Calu3 (cell line): ENCODE measurements at regions not wholly inside any gene's neighbourhood (a gene's known extent, or its start where the extent isn't known, plus 50 kb on each side); places are given as distances from the start of the nearest gene placed in this dataset.

Experiments used
- BruUV-seq: library from RNA; stranded (reverse); fragments of 400-500 nt; replicated peaks from 2 replicates; lab custom pipeline; 2021; lab: Mats Ljungman, UMichigan
- CTCF ChIA-PET: fragments of 300-600 bp; sonication (Branson Sonifier 250); formaldehyde crosslinking; loops from one replicate; lab custom pipeline; 2022; ENCODE audit warnings: antibody characterized with exemption; lab: Charles Lee
- DNase-seq: peaks from one replicate; pipeline ENCODE4 v3.0.0; 2022
- H3K27ac Mint-ChIP-seq: one replicate; pipeline ENCODE4 v1.8.0; 2022; ENCODE audit warnings: mixed read lengths; ENCODE audit not compliant: unreplicated experiment
- H3K27me3 Mint-ChIP-seq: one replicate; pipeline ENCODE4 v1.8.0; 2022; ENCODE audit warnings: mixed read lengths; ENCODE audit not compliant: unreplicated experiment
- H3K36me3 Mint-ChIP-seq: one replicate; pipeline ENCODE4 v1.8.0; 2022; ENCODE audit warnings: mild to moderate bottlenecking, moderate library complexity, mixed read lengths; ENCODE audit not compliant: insufficient read depth, unreplicated experiment
- H3K4me1 Mint-ChIP-seq: one replicate; pipeline ENCODE4 v1.8.0; 2022; ENCODE audit warnings: mild to moderate bottlenecking, low read depth, mixed read lengths; ENCODE audit not compliant: unreplicated experiment
- H3K4me3 Mint-ChIP-seq: one replicate; pipeline ENCODE4 v1.8.0; 2022; ENCODE audit warnings: mild to moderate bottlenecking, low read depth, moderate library complexity, mixed read lengths; ENCODE audit not compliant: unreplicated experiment
- H3K9me3 Mint-ChIP-seq: one replicate; pipeline ENCODE4 v1.8.0; 2022; ENCODE audit warnings: low read depth, mixed read lengths; ENCODE audit not compliant: unreplicated experiment
- CTCF ChIP-seq: fragments of 200-600 bp; IDR thresholded peaks from one replicate; pipeline ENCODE4 v1.8.0; 2022; ENCODE audit warnings: antibody characterized with exemption; ENCODE audit not compliant: unreplicated experiment
- intact Hi-C: fragments of 100-400 bp; cut with micrococcal nuclease; formaldehyde crosslinking; loops from one replicate; pipeline ENCODE4 v1.10.0; 2022; ENCODE audit not compliant: unreplicated experiment

GRCh38 chr1:106646261-106646784 lies 410.2 kb upstream of the PRMT6 start:
- Mint-ChIP-seq H3K27me3 (no peaks in the 10 kb centered on the region), H3K36me3 (no peaks in the 10 kb centered on the region), H3K4me3 (no peak overlapping the region), H3K4me1 (no peaks in the 10 kb centered on the region), H3K27ac (no peak overlapping the region), H3K9me3 (peaks cover 6% of the 10 kb centered on the region)
- no TSS peak for BruUV-seq
- TF ChIP-seq CTCF: no peak
- CTCF ChIA-PET: no interaction called here
- DNase-seq: no peak
- intact Hi-C loops: loop anchor here (10.0 kb wide), 1 partner anchor 228 kb away; no protein-coding TSS in a partner anchor

DNA sequence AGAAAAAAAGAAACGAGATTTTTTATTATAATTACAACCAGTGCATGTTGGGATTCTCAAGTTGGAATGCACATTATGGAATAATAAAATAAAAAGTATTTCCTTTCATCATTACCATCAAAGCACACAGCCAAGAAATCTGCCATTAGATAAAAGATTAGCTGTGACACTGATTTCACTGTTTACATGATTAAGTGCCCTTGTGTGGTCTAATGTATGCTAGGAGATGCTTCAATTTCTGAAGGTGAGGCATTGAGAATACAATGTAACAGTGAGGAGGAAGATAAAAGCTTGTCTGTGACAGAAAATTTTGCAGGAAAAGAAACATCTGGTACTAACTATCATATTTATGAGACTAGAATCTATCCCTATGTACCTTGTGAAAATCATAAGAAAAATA lies 409.7 kb upstream of the PRMT6 start:
- Mint-ChIP-seq H3K9me3 (peaks cover 6% of the 10 kb centered on the region), H3K4me1 (no peaks in the 10 kb centered on the region), H3K4me3 (no peak overlapping the region), H3K27ac (no peak overlapping the region), H3K36me3 (no peaks in the 10 kb centered on the region), H3K27me3 (no peaks in the 10 kb centered on the region)
- CTCF ChIA-PET: no interaction called here
- BruUV-seq: no TSS peak
- no peak for DNase-seq
- TF ChIP-seq CTCF: no peak
- intact Hi-C loops: loop anchor here (10.0 kb wide), 1 partner anchor 228 kb away; no protein-coding TSS in a partner anchor

DNA sequence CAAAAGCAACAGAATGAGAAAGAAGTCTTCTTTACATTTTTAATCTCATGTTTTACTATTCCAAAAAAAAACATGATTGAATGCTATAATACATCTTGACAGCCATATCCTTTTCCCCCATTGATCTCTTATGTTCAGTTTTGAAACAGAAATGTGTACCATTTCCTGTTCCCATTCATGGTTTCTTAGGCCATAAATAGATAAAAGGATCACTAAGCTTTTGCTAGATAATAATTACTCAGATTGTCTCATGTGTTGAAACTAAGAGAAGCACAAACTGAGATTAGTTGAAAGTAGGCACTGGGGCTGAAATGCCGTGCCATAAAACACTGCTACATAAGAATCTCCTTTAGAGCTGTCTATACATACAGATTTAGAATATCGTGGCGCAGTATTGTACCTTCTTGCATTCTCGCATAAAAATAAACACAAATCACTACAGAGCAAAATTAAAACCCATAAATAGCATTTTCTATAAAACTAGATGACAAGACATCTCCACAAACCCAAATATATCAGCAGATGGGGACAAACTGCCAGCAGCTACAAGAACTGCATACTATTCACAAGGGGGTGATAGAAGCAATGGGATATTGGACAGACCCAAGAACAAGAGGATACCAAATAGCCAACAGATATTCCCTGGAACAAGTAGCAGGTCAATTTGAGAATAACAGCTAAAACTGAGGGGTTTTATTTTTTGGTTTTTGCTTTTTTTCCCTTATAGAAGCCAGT lies 405.3 kb upstream of the PRMT6 start:
- Mint-ChIP-seq H3K4me1 (no peaks in the 10 kb centered on the region), H3K36me3 (no peaks in the 10 kb centered on the region), H3K27me3 (no peaks in the 10 kb centered on the region), H3K9me3 (peaks cover 6% of the 10 kb centered on the region), H3K27ac (no peak overlapping the region), H3K4me3 (no peak overlapping the region)
- CTCF ChIA-PET: no interaction called here
- BruUV-seq: no TSS peak
- no peak for TF ChIP-seq CTCF
- intact Hi-C loops: no loop called here
- DNase-seq: no peak

- TF ChIP-seq CTCF: no peak
- Mint-ChIP-seq H3K4me3 (no peak overlapping the region), H3K9me3 (peaks cover 9% of the 10 kb centered on the region), H3K36me3 (no peaks in the 10 kb centered on the region), H3K27ac (no peak overlapping the region), H3K4me1 (no peaks in the 10 kb centered on the region), H3K27me3 (no peaks in the 10 kb centered on the region)
- intact Hi-C loops: no loop called here
- BruUV-seq: no TSS peak
- no peak for DNase-seq
- CTCF ChIA-PET: no interaction called here
These were observed 396.8 kb upstream of the PRMT6 start for GRCh38 chr1:106659490-106660244.
